ENCODE measurements at regions not wholly inside any gene's neighbourhood (a gene's known extent, or its start where the extent isn't known, plus 50 kb on each side); places are given as distances from the start of the nearest gene placed in this dataset.

GRCh38 chr18:6563896-6564295 lies 149.2 kb upstream of the L3MBTL4 start:
- TF ChIP-seq CTCF (conservative IDR thresholded peaks at IDR 0.05), result no peak
- TF ChIP-seq ZFX (IDR thresholded peaks at IDR 0.05), result no peak
